GM12892 (cell line): ENCODE measurements at regions not wholly inside any gene's neighbourhood (a gene's known extent, or its start where the extent isn't known, plus 50 kb on each side); places are given as distances from the start of the nearest gene placed in this dataset.

ENCODE experiments used
- POLR2AphosphoS5 ChIP-seq: IDR thresholded peaks from 2 replicates; pipeline ENCODE4 v1.6.1; 2011; ENCODE audit warnings: low read depth, low read length, control low read depth
- TAF1 ChIP-seq: IDR thresholded peaks from 2 replicates; pipeline ENCODE4 v1.6.1; 2011; ENCODE audit warnings: low read depth, mild to moderate bottlenecking, control low read depth, low read length, borderline replicate concordance

GRCh38 chr12:105920161-105920684 lies 218.5 kb downstream of the NUAK1 start:
- TF ChIP-seq POLR2AphosphoS5 (no peak), TAF1 (no peak)
